GM13976 (cell line): ENCODE measurements at regions not wholly inside any gene's neighbourhood (a gene's known extent, or its start where the extent isn't known, plus 50 kb on each side); places are given as distances from the start of the nearest gene placed in this dataset.

Experiments
- DNase-seq: peaks from one replicate; pipeline ENCODE4 v3.0.0; 2012; ENCODE audit warnings: low spot score
- CTCF ChIP-seq: IDR thresholded peaks from 2 replicates; pipeline ENCODE4 v1.5.1; 2012; ENCODE audit warnings: borderline replicate concordance, mild to moderate bottlenecking; ENCODE audit not compliant: insufficient read depth; ENCODE audit errors: extremely low read depth, missing control alignments, control extremely low read depth
- in situ Hi-C: fragments of 300-500 bp; cut with MboI; formaldehyde crosslinking; loops from one replicate; pipeline ENCODE4 v1.12.0; 2022; ENCODE audit warnings: low sequenced_read_pairs, mixed read lengths, inconsistent platforms; ENCODE audit not compliant: unreplicated experiment

GRCh38 chr3:14301558-14301957 is 100.8 kb upstream of the SLC6A6 start:
- in situ Hi-C loops: no loop called here
- TF ChIP-seq CTCF: no peak
- no peak for DNase-seq

GRCh38 chr3:14303336-14304100 is 98.9 kb upstream of the SLC6A6 start:
- DNase-seq: no peak
- in situ Hi-C loops: no loop called here

GRCh38 chr3:14304101-14305045 is 98.0 kb upstream of the SLC6A6 start:
- TF ChIP-seq CTCF: no peak
- in situ Hi-C loops: no loop called here
- no peak for DNase-seq

More at GRCh38 chr3:14303336-14304100, 98.9 kb upstream of the SLC6A6 start:
- TF ChIP-seq CTCF: no peak

- no peak for TF ChIP-seq CTCF
- DNase-seq: no peak
- in situ Hi-C loops: no loop called here
Observed at GRCh38 chr3:14305324-14305723, 97.1 kb upstream of the SLC6A6 start.

- no peak for TF ChIP-seq CTCF
- in situ Hi-C loops: no loop called here
- DNase-seq: no peak
Observed at GRCh38 chr3:14306142-14306541, 96.3 kb upstream of the SLC6A6 start.

- TF ChIP-seq CTCF: no peak
- DNase-seq: no peak
- in situ Hi-C loops: no loop called here
Observed at GRCh38 chr3:14307656-14308302, 94.6 kb upstream of the SLC6A6 start.
